ENCODE measurements at regions not wholly inside any gene's neighbourhood (a gene's known extent, or its start where the extent isn't known, plus 50 kb on each side); places are given as distances from the start of the nearest gene placed in this dataset.
"Not testable (repeated sequence)": the region's sequence is repeated elsewhere in the genome, so short reads cannot be mapped to it uniquely, and the experiment has no call there.

GRCh38 chr14:98897605-98898309, 374.2 kb downstream of the BCL11B start:
- no peak for DNase-seq

- DNase-seq: no peak
Observed at GRCh38 chr14:98899441-98899840, 372.6 kb downstream of the BCL11B start.

- DNase-seq: no peak
Observed at GRCh38 chr14:98900236-98900635, 371.8 kb downstream of the BCL11B start.

- no peak for DNase-seq
Observed at GRCh38 chr14:98900798-98901197, 371.2 kb downstream of the BCL11B start.

- no peak for DNase-seq
Observed at GRCh38 chr14:98901511-98902205, 370.3 kb downstream of the BCL11B start.

- DNase-seq: no peak
Observed at GRCh38 chr14:98903371-98903770, 368.6 kb downstream of the BCL11B start.

GRCh38 chr14:98904677-98905076, 367.3 kb downstream of the BCL11B start:
- no peak for DNase-seq

GRCh38 chr14:98906123-98906995, 365.6 kb downstream of the BCL11B start:
- no peak for DNase-seq

- DNase-seq: no peak
Observed at GRCh38 chr14:98907271-98907670, 364.7 kb downstream of the BCL11B start.

GRCh38 chr14:98908050-98908449, 363.9 kb downstream of the BCL11B start:
- DNase-seq: no peak

- no peak for DNase-seq
Observed at GRCh38 chr14:98909251-98909944, 362.6 kb downstream of the BCL11B start.

GRCh38 chr14:98910061-98910460, 361.9 kb downstream of the BCL11B start:
- no peak for DNase-seq

- DNase-seq: no peak
Observed at GRCh38 chr14:98912655-98913054, 359.3 kb downstream of the BCL11B start.

GRCh38 chr14:98913967-98914650, 357.9 kb downstream of the BCL11B start:
- no peak for DNase-seq

- no peak for DNase-seq
Observed at GRCh38 chr14:98914942-98915341, 357.1 kb downstream of the BCL11B start.

GRCh38 chr14:98915625-98916024, 356.4 kb downstream of the BCL11B start:
- DNase-seq: no peak

GRCh38 chr14:98916036-98916435, 356.0 kb downstream of the BCL11B start:
- DNase-seq: no peak

GRCh38 chr14:98916476-98916875, 355.5 kb downstream of the BCL11B start:
- no peak for DNase-seq

- no peak for DNase-seq
Observed at GRCh38 chr14:98919434-98919833, 352.6 kb downstream of the BCL11B start.

- not testable (repeated sequence) for DNase-seq
Observed at GRCh38 chr14:98921306-98921705, 350.7 kb downstream of the BCL11B start.

- no peak for DNase-seq
Observed at GRCh38 chr14:98923596-98923995, 348.4 kb downstream of the BCL11B start.

GRCh38 chr14:98924046-98924445, 348.0 kb downstream of the BCL11B start:
- no peak for DNase-seq

Data from NCI-H2171 (cell line).